Calu3 (cell line): ENCODE measurements at regions not wholly inside any gene's neighbourhood (a gene's known extent, or its start where the extent isn't known, plus 50 kb on each side); places are given as distances from the start of the nearest gene placed in this dataset.

Source experiments
- BruUV-seq: library from RNA; stranded (reverse); fragments of 400-500 nt; replicated peaks from 2 replicates; lab custom pipeline; 2021; lab: Mats Ljungman, UMichigan
- CTCF ChIA-PET: fragments of 300-600 bp; sonication (Branson Sonifier 250); formaldehyde crosslinking; loops from one replicate; lab custom pipeline; 2022; ENCODE audit warnings: antibody characterized with exemption; lab: Charles Lee
- DNase-seq: peaks from one replicate; pipeline ENCODE4 v3.0.0; 2022
- H3K27ac Mint-ChIP-seq: one replicate; pipeline ENCODE4 v1.8.0; 2022; ENCODE audit warnings: mixed read lengths; ENCODE audit not compliant: unreplicated experiment
- H3K27me3 Mint-ChIP-seq: one replicate; pipeline ENCODE4 v1.8.0; 2022; ENCODE audit warnings: mixed read lengths; ENCODE audit not compliant: unreplicated experiment
- H3K36me3 Mint-ChIP-seq: one replicate; pipeline ENCODE4 v1.8.0; 2022; ENCODE audit warnings: mild to moderate bottlenecking, moderate library complexity, mixed read lengths; ENCODE audit not compliant: insufficient read depth, unreplicated experiment
- H3K4me1 Mint-ChIP-seq: one replicate; pipeline ENCODE4 v1.8.0; 2022; ENCODE audit warnings: mild to moderate bottlenecking, low read depth, mixed read lengths; ENCODE audit not compliant: unreplicated experiment
- H3K4me3 Mint-ChIP-seq: one replicate; pipeline ENCODE4 v1.8.0; 2022; ENCODE audit warnings: mild to moderate bottlenecking, low read depth, moderate library complexity, mixed read lengths; ENCODE audit not compliant: unreplicated experiment
- H3K9me3 Mint-ChIP-seq: one replicate; pipeline ENCODE4 v1.8.0; 2022; ENCODE audit warnings: low read depth, mixed read lengths; ENCODE audit not compliant: unreplicated experiment
- CTCF ChIP-seq: fragments of 200-600 bp; IDR thresholded peaks from one replicate; pipeline ENCODE4 v1.8.0; 2022; ENCODE audit warnings: antibody characterized with exemption; ENCODE audit not compliant: unreplicated experiment
- intact Hi-C: fragments of 100-400 bp; cut with micrococcal nuclease; formaldehyde crosslinking; loops from one replicate; pipeline ENCODE4 v1.10.0; 2022; ENCODE audit not compliant: unreplicated experiment

GRCh38 chr2:77910136-77910535, 388.0 kb upstream of the LRRTM4 start:
- CTCF ChIA-PET, result no interaction called here
- no peak for TF ChIP-seq CTCF
- no TSS peak for BruUV-seq

GRCh38 chr2:77920838-77921366, 398.7 kb upstream of the LRRTM4 start:
- H3K9me3 Mint-ChIP-seq, result peaks cover 7% of the 10 kb centered on the region
- H3K27ac Mint-ChIP-seq, result no peak overlapping the region
- intact Hi-C loops, result no loop called here
- TF ChIP-seq CTCF, result no peak
- H3K36me3 Mint-ChIP-seq, result no peaks in the 10 kb centered on the region
- H3K27me3 Mint-ChIP-seq, result no peaks in the 10 kb centered on the region
- no peaks in the 10 kb centered on the region for H3K4me1 Mint-ChIP-seq
- CTCF ChIA-PET, result no interaction called here
- no peak overlapping the region for H3K4me3 Mint-ChIP-seq
- no TSS peak for BruUV-seq
- no peak for DNase-seq

More at GRCh38 chr2:77910136-77910535, 388.0 kb upstream of the LRRTM4 start:
- H3K4me1 Mint-ChIP-seq, result no peaks in the 10 kb centered on the region
- no peaks in the 10 kb centered on the region for H3K27me3 Mint-ChIP-seq
- intact Hi-C loops, result no loop called here
- H3K4me3 Mint-ChIP-seq, result no peak overlapping the region
- no peaks in the 10 kb centered on the region for H3K36me3 Mint-ChIP-seq
- DNase-seq, result no peak
- peaks cover 16% of the 10 kb centered on the region for H3K9me3 Mint-ChIP-seq
- H3K27ac Mint-ChIP-seq, result no peak overlapping the region

GRCh38 chr2:77922567-77922966, 400.4 kb upstream of the LRRTM4 start:
- H3K36me3 Mint-ChIP-seq, result no peaks in the 10 kb centered on the region
- no TSS peak for BruUV-seq
- peaks cover 12% of the 10 kb centered on the region for H3K9me3 Mint-ChIP-seq
- no peak overlapping the region for H3K27ac Mint-ChIP-seq
- TF ChIP-seq CTCF, result no peak
- no peaks in the 10 kb centered on the region for H3K4me1 Mint-ChIP-seq
- intact Hi-C loops, result no loop called here
- H3K27me3 Mint-ChIP-seq, result no peaks in the 10 kb centered on the region
- H3K4me3 Mint-ChIP-seq, result no peak overlapping the region
- CTCF ChIA-PET, result no interaction called here
- DNase-seq, result no peak

DNA sequence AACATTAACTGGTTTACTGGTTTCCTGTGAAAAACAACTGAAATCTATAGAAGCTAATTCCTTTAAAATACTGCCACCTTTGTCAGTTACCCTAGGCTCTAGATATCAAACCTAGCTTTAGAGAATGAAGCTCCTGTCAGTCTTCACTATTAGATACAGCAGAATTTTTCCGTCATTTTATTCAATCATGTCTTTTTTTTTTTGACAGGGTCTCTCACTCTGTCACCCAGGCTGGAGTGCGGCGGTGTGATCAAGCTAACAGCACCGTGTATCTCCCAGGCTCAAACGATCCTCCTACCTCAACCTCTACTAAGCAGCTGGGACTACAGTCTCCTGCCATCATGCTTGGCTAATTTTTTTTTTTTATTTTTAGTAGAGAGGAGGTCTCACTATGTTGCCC, 415.2 kb upstream of the LRRTM4 start:
- no peaks in the 10 kb centered on the region for H3K4me1 Mint-ChIP-seq
- H3K27me3 Mint-ChIP-seq, result no peaks in the 10 kb centered on the region
- DNase-seq, result no peak
- no peak overlapping the region for H3K27ac Mint-ChIP-seq
- TF ChIP-seq CTCF, result no peak
- CTCF ChIA-PET, result no interaction called here
- no peaks in the 10 kb centered on the region for H3K36me3 Mint-ChIP-seq
- peaks cover 2% of the 10 kb centered on the region for H3K9me3 Mint-ChIP-seq
- intact Hi-C loops, result no loop called here
- BruUV-seq, result no TSS peak
- H3K4me3 Mint-ChIP-seq, result no peak overlapping the region
